K562 (cell line): ENCODE measurements at regions not wholly inside any gene's neighbourhood (a gene's known extent, or its start where the extent isn't known, plus 50 kb on each side); places are given as distances from the start of the nearest gene placed in this dataset.

Source experiments
- ATF6 ChIP-seq: sonication (generic); formaldehyde crosslinking; IDR thresholded peaks from 2 replicates; pipeline ENCODE4 v1.4.0; 2020; ENCODE audit warnings: mild to moderate bottlenecking, missing genetic modification reagents
- E2F6 ChIP-seq, 2 experiments: IDR thresholded peaks; 2 replicates each; pipeline ENCODE4 v1.6.1; 2011; ENCODE audit warnings: borderline replicate concordance in 1 of 2, control low read depth in 1 of 2, low read depth in 1 of 2, low read length in 1 of 2, mild to moderate bottlenecking in 1 of 2, mixed read lengths in 1 of 2, moderate library complexity in 1 of 2; ENCODE audit not compliant: insufficient read depth in 1 of 2, insufficient read length in 1 of 2, poor library complexity in 1 of 2, severe bottlenecking in 1 of 2; ENCODE audit errors: extremely low read depth in 1 of 2
- ERF ChIP-seq: fragments of 450-650 bp; formaldehyde crosslinking; IDR thresholded peaks from 2 replicates; pipeline ENCODE4 v1.4.0; 2020; ENCODE audit warnings: mild to moderate bottlenecking, mixed read lengths
- FOS ChIP-seq: IDR thresholded peaks from 3 replicates; pipeline ENCODE4 v1.6.1; 2011; ENCODE audit not compliant: insufficient read length; ENCODE audit errors: extremely low read depth
- IFI16 ChIP-seq: fragments of 250-450 bp; sonication (Bioruptor Pico); IDR thresholded peaks from 2 replicates; pipeline ENCODE4 v2.1.2; 2022; ENCODE audit warnings: mild to moderate bottlenecking, inconsistent platforms
- NFRKB ChIP-seq: fragments of 450-650 bp; IDR thresholded peaks from 2 replicates; pipeline ENCODE4 v1.6.1; 2016; ENCODE audit warnings: low read depth
- POLR2A ChIP-seq: fragments of 450-650 bp; conservative IDR thresholded peaks from 2 replicates; pipeline ENCODE4 v1.6.1; 2016
- ZNF121 ChIP-seq: sonication (generic); formaldehyde crosslinking; conservative IDR thresholded peaks from 2 replicates; pipeline ENCODE4 v1.8.0; 2022; ENCODE audit warnings: missing genetic modification reagents
- ZNF324 ChIP-seq: fragments of 250-450 bp; sonication (Bioruptor Pico); IDR thresholded peaks from 2 replicates; pipeline ENCODE4 v1.4.0; 2020; ENCODE audit warnings: mild to moderate bottlenecking
- TF ChIP-seq, protein P1 (sequence below), 3 experiments: IDR thresholded peaks in 2 of 3; conservative IDR thresholded peaks in 1 of 3; 2 replicates each; pipeline ENCODE4 v1.5.1; 2011 to 2012; ENCODE audit warnings: low read length in 3 of 3, mild to moderate bottlenecking in 3 of 3, control low read depth in 2 of 3, improper control_type of control experiment in 1 of 3, inconsistent platforms in 1 of 3, low read depth in 1 of 3, mixed read lengths in 1 of 3, moderate library complexity in 1 of 3; ENCODE audit not compliant: insufficient read depth in 2 of 3

DNA sequence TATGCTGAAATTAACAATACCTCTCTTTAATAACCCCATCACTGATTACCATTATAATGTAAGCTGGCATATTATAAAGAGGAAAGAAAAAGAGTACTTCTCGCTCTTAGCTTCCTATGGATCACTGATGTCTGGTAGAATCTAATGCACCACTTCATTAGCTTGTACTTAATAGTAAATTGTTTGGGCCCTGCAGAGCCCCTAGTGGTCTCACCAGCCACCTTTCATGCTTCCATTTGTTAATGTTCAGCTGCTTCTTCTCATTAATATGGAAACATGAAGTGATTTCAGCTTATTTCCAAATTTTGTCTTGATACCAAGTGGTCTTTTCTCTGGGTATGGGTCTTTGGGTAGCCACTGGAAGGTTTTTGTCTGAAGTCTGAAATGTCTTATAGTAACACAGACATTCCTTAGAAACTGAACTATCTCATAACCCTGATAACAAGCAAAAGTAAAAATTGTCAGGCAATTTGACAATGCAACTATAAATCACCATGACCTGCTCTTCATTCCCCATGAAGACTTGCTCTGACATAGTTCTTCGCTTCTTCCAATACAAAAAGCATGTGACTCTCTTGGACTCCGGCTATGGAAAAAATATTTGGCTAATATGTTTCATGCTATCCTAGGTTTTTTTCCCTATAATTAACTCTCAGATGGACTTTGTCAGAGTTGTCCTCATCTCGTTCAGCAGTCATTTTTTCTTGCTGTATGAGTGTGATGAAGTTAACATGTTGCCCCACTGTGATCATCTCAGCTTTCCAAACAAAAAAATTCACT lies 395.8 kb upstream of the MARCKS start:
- TF ChIP-seq NFRKB (no peak), ZNF324 (no peak), ATF6 (no peak), E2F6 (IDR thresholded peaks at IDR 0.05; ENCODE audit: borderline replicate concordance in 1 of 2, extremely low read depth in 1 of 2, insufficient read depth in 1 of 2, insufficient read length in 1 of 2, low read depth in 1 of 2, low read length in 1 of 2, poor library complexity in 1 of 2, severe bottlenecking in 1 of 2) (no peak), ZNF121 (CRISPR knock-in tag) (no peak), FOS (no peak), POLR2A (no peak), IFI16 (CRISPR knock-in tag) (no peak), ERF (no peak)
- TF ChIP-seq, protein P1, sequence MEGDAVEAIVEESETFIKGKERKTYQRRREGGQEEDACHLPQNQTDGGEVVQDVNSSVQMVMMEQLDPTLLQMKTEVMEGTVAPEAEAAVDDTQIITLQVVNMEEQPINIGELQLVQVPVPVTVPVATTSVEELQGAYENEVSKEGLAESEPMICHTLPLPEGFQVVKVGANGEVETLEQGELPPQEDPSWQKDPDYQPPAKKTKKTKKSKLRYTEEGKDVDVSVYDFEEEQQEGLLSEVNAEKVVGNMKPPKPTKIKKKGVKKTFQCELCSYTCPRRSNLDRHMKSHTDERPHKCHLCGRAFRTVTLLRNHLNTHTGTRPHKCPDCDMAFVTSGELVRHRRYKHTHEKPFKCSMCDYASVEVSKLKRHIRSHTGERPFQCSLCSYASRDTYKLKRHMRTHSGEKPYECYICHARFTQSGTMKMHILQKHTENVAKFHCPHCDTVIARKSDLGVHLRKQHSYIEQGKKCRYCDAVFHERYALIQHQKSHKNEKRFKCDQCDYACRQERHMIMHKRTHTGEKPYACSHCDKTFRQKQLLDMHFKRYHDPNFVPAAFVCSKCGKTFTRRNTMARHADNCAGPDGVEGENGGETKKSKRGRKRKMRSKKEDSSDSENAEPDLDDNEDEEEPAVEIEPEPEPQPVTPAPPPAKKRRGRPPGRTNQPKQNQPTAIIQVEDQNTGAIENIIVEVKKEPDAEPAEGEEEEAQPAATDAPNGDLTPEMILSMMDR (IDR thresholded peaks at IDR 0.05 in 2 of 3, conservative IDR thresholded peaks at IDR 0.05 in 1 of 3; ENCODE audit: insufficient read depth in 2 of 3, low read depth in 1 of 3, low read length in 3 of 3) = no peak
